Sigmoid colon (tissue), 6 donors: ENCODE measurements at regions not wholly inside any gene's neighbourhood (a gene's known extent, or its start where the extent isn't known, plus 50 kb on each side); places are given as distances from the start of the nearest gene placed in this dataset.
"Not testable (repeated sequence)": the region's sequence is repeated elsewhere in the genome, so short reads cannot be mapped to it uniquely, and the experiment has no call there.

Source experiments
- DNase-seq: peaks from one replicate; pipeline ENCODE4 v3.0.0-alpha.2; 2019
- H3K27ac ChIP-seq, 4 donors: fragments of 200-600 bp; sonication (generic); one replicate each; pipeline ENCODE4 v1.5.1; 2016 to 2019; ENCODE audit warnings: mild to moderate bottlenecking in 1 of 4
- H3K27me3 ChIP-seq, 3 donors: fragments of 200-600 bp; sonication (generic); one replicate each; pipeline ENCODE4 v1.5.1; 2019; ENCODE audit warnings: mild to moderate bottlenecking in 1 of 3
- H3K36me3 ChIP-seq, 4 donors: fragments of 200-600 bp; sonication (generic); one replicate each; pipeline ENCODE4 v1.5.1; 2016 to 2019
- H3K4me1 ChIP-seq, 4 donors: fragments of 200-600 bp; sonication (generic); one replicate each; pipeline ENCODE4 v1.5.1; 2017 to 2019
- H3K4me3 ChIP-seq, 4 donors: fragments of 200-600 bp; sonication (generic); one replicate each; pipeline ENCODE4 v1.5.1; 2017 to 2019; ENCODE audit warnings: mild to moderate bottlenecking in 2 of 4, moderate library complexity in 1 of 4
- H3K9me3 ChIP-seq, 4 donors: fragments of 200-600 bp in 3 of 4; sonication (generic) in 3 of 4; one replicate each; pipeline versions ENCODE4 v1.5.1 to v1.6.1; 2013 to 2019
- CTCF ChIP-seq, 4 experiments: fragments of 450-650 bp in 3 of 4; fragments of 200-600 bp in 1 of 4; IDR thresholded peaks; one replicate each; pipeline ENCODE4 v1.5.1; 2016 to 2019; ENCODE audit warnings: antibody characterized with exemption in 4 of 4, mild to moderate bottlenecking in 3 of 4, moderate library complexity in 2 of 4
- EP300 ChIP-seq, 4 donors: sonication (generic); formaldehyde crosslinking; IDR thresholded peaks; one replicate each; pipeline ENCODE4 v1.6.1; 2017; ENCODE audit warnings: antibody characterized with exemption in 4 of 4
- POLR2A ChIP-seq, 2 donors: fragments of 450-650 bp; IDR thresholded peaks; one replicate each; pipeline ENCODE4 v1.6.1; 2016; ENCODE audit warnings: antibody characterized with exemption in 2 of 2, mild to moderate bottlenecking in 2 of 2, moderate library complexity in 2 of 2
- POLR2AphosphoS5 ChIP-seq, 4 donors: sonication (generic); formaldehyde crosslinking; IDR thresholded peaks; one replicate each; pipeline ENCODE4 v1.6.1; 2017; ENCODE audit warnings: antibody characterized with exemption in 4 of 4
- WGBS, 2 donors: extraction: QIAGEN DNeasy Blood & Tissue Kit; methylation state at CpG; one replicate each; pipeline ENCODE4 v1.1.7; 2013; 5-methylcytosine and 5-hydroxymethylcytosine counted together
- intact Hi-C: fragments of 100-400 bp; cut with DNase I; formaldehyde crosslinking; loops from one replicate; pipeline ENCODE4 v1.15.1; 2023
- donor health status: healthy with polysubstance abuse.
- donor health status: healthy.

GRCh38 chr6:112881828-112882780 is 535.0 kb downstream of the RFPL4B start:
- Histone ChIP-seq H3K27ac (no peak overlapping the region), H3K27me3 (no peaks in the 10 kb centered on the region), H3K9me3 (no peaks in the 10 kb centered on the region), H3K4me1 (peaks cover 0 to 8% (median under 1%) of the 10 kb centered on the region in 4 donors), H3K36me3 (no peaks in the 10 kb centered on the region), H3K4me3 (no peak overlapping the region)
- DNase-seq: no peak
- no peak for TF ChIP-seq CTCF (IDR thresholded peaks at IDR 0.05)
- no peak for TF ChIP-seq POLR2A (IDR thresholded peaks at IDR 0.05)
- TF ChIP-seq POLR2AphosphoS5 (IDR thresholded peaks at IDR 0.05): no peak
- no peak for TF ChIP-seq EP300 (IDR thresholded peaks at IDR 0.05)
- WGBS, 2 donors: 93 to 94% methylated on average over 2 of the region's 2 CpGs
- intact Hi-C loops: no loop called here

DNA sequence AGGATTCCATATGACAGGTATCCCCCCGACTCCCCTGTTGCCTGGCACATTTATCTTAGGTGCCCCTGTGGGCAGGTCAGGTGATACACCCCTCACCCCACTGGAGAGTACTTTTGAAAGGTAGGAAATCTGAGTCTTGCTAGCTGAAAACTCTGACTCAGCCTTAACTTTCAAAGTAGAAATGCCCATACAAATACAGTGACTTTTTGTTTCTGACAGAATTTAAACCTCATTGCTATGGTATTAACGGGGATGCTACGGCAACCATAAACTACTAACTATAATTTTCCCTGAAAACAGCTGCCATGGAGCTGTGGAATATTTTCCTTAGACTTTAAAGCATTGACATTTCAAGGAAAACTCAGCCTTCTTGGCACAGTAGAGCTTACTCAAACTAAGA is 536.0 kb downstream of the RFPL4B start:
- intact Hi-C loops: no loop called here
- Histone ChIP-seq H3K27me3 (no peaks in the 10 kb centered on the region), H3K4me1 (no peaks in the 10 kb centered on the region), H3K4me3 (no peak overlapping the region), H3K9me3 (no peaks in the 10 kb centered on the region), H3K36me3 (no peaks in the 10 kb centered on the region), H3K27ac (no peak overlapping the region)
- no peak for DNase-seq
- WGBS, 2 donors: 82 to 84% methylated on average over 3 of the region's 3 CpGs
- TF ChIP-seq EP300 (IDR thresholded peaks at IDR 0.05): no peak
- TF ChIP-seq POLR2AphosphoS5 (IDR thresholded peaks at IDR 0.05): no peak
- TF ChIP-seq CTCF (IDR thresholded peaks at IDR 0.05): no peak
- no peak for TF ChIP-seq POLR2A (IDR thresholded peaks at IDR 0.05)

DNA sequence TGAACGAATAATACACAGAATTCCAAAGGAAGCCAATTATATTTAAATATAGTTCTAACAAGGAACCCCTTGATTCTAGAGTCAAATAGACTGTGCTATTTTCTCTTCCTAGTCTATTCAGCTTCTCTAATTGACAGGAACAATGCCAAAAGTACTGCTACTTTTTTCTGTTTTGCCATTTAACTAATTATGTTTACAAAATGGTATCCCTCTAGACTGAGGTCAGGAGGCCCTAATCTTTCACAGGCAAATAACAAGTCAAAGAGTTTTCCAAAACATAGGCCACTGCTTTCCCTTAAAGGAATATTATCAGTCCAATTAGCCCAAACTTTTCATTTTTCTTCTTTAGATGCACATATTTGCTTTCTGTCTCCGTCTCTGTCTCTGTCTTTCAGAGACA is 539.3 kb downstream of the RFPL4B start:
- 81 to 85% methylated on average over 2 of the region's 2 CpGs for WGBS, 2 donors

GRCh38 chr6:112887424-112887823 is 540.3 kb downstream of the RFPL4B start:
- 92 to 94% methylated on average over 4 of the region's 4 CpGs for WGBS, 2 donors
- not testable (repeated sequence) for DNase-seq, H3K36me3 ChIP-seq

More for the DNA sequence above, 539.3 kb downstream of the RFPL4B start:
- Histone ChIP-seq H3K4me1 (no peaks in the 10 kb centered on the region), H3K27me3 (no peaks in the 10 kb centered on the region), H3K9me3 (no peaks in the 10 kb centered on the region), H3K4me3 (no peak overlapping the region), H3K27ac (no peak overlapping the region), H3K36me3 (no peaks in the 10 kb centered on the region)
- DNase-seq: no peak
- intact Hi-C loops: no loop called here
- no peak for TF ChIP-seq EP300 (IDR thresholded peaks at IDR 0.05)

DNA sequence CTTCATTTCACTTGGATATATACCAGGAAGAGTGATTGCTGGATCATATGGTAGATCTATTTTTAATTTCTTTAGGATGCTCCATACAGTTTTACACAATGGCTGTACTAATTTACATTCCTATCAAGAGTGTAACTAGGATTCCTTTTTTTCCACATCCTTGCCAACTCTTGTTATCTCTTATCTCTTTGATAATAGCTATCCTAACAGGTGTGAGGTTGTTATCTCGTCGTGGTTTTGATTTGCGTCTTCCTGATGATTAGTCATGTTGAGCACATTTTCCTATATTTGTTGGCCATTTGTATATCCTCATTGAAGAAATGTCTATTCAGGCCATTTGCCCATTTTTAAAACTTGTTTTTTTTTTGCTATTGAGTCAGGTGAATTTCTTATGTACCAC is 552.4 kb downstream of the RFPL4B start:
- no peaks in the 10 kb centered on the region for H3K27me3 ChIP-seq
- TF ChIP-seq POLR2AphosphoS5 (IDR thresholded peaks at IDR 0.05): no peak
- TF ChIP-seq EP300 (IDR thresholded peaks at IDR 0.05): no peak
- no peak for TF ChIP-seq CTCF (IDR thresholded peaks at IDR 0.05)
- no peak for TF ChIP-seq POLR2A (IDR thresholded peaks at IDR 0.05)
- H3K4me1 ChIP-seq: no peaks in the 10 kb centered on the region
- intact Hi-C loops: no loop called here
- no peak overlapping the region for H3K27ac ChIP-seq
- H3K4me3 ChIP-seq: no peak overlapping the region
- DNase-seq: no peak
- WGBS, 2 donors: 23 to 68% methylated on average over 3 of the region's 3 CpGs
- no peaks in the 10 kb centered on the region for H3K9me3 ChIP-seq
- no peaks in the 10 kb centered on the region for H3K36me3 ChIP-seq

More at GRCh38 chr6:112887424-112887823, 540.3 kb downstream of the RFPL4B start:
- H3K9me3 ChIP-seq, intact Hi-C loops, H3K27ac ChIP-seq, H3K27me3 ChIP-seq, H3K4me3 ChIP-seq, H3K4me1 ChIP-seq: not testable (repeated sequence)
